ENCODE measurements at regions not wholly inside any gene's neighbourhood (a gene's known extent, or its start where the extent isn't known, plus 50 kb on each side); places are given as distances from the start of the nearest gene placed in this dataset.

- Histone ChIP-seq H3K4me3 (ENCODE audit: extremely low read depth in 1 of 4, insufficient read depth in 2 of 4, low read depth in 3 of 4, low read length in 4 of 4) (no peak overlapping the region), H3K18ac (ENCODE audit: extremely low read depth, low read length) (no peak overlapping the region), H4K20me1 (replicated peaks in 1 of 2; ENCODE audit: control insufficient read depth in 1 of 2, insufficient read depth in 2 of 2, low read length in 2 of 2) (no peaks in the 10 kb centered on the region), H3K9me3 (ENCODE audit: insufficient read depth in 2 of 2, low read depth in 1 of 2, low read length in 1 of 2) (no peaks in the 10 kb centered on the region), H3K27ac (ENCODE audit: low read depth, low read length) (no peak overlapping the region), H2AFZ (ENCODE audit: low read length) (no peak overlapping the region), H2BK120ac (replicated peaks; ENCODE audit: low read depth, low read length) (no peak overlapping the region), H3K4ac (replicated peaks; ENCODE audit: insufficient read length, low read depth, low read length) (no peak overlapping the region), H3K56ac (replicated peaks; ENCODE audit: insufficient read length, low read depth, low read length) (no peak overlapping the region), H2BK5ac (ENCODE audit: low read depth, low read length) (no peak overlapping the region), H3K4me1 (replicated peaks in 1 of 4; ENCODE audit: control insufficient read depth in 3 of 4, insufficient read depth in 4 of 4, low read length in 3 of 4) (no peaks in the 10 kb centered on the region), H3K27me3 (replicated peaks in 1 of 4; ENCODE audit: control insufficient read depth in 3 of 4, extremely low read depth in 1 of 4, insufficient read depth in 3 of 4, low read length in 3 of 4) (no peaks in the 10 kb centered on the region), H2AK5ac (ENCODE audit: low read depth, low read length) (no peak overlapping the region), H3K36me3 (ENCODE audit: control insufficient read depth in 2 of 4, insufficient read depth in 4 of 4, low read length in 3 of 4) (no peaks in the 10 kb centered on the region), H2BK15ac (ENCODE audit: low read length) (no peak overlapping the region), H3K14ac (ENCODE audit: insufficient read length) (no peak overlapping the region), H3K79me2 (ENCODE audit: control insufficient read depth in 1 of 2, insufficient read depth in 2 of 2, low read length in 2 of 2) (no peaks in the 10 kb centered on the region), H4K5ac (ENCODE audit: insufficient read length, low read depth, low read length) (no peak overlapping the region), H3K79me1 (ENCODE audit: low read depth, low read length) (no peaks in the 10 kb centered on the region), H3K4me2 (ENCODE audit: insufficient read depth in 1 of 2, low read depth in 2 of 2, low read length in 2 of 2) (no peak overlapping the region), H2BK12ac (ENCODE audit: low read depth, low read length) (no peak overlapping the region), H4K8ac (ENCODE audit: extremely low read depth, insufficient read depth, low read length) (no peak overlapping the region), H3K23ac (ENCODE audit: insufficient read length) (no peak overlapping the region), H3K23me2 (ENCODE audit: low read depth, low read length) (no peaks in the 10 kb centered on the region), H3K9ac (replicated peaks in 1 of 4; ENCODE audit: extremely low read depth in 1 of 4, low read depth in 3 of 4, low read length in 3 of 4) (no peak overlapping the region), H2BK20ac (ENCODE audit: low read length) (no peak overlapping the region), H4K91ac (replicated peaks; ENCODE audit: insufficient read length, low read length) (no peak overlapping the region)
- TF ChIP-seq NANOG (IDR thresholded peaks at IDR 0.05; ENCODE audit: insufficient read depth, low read depth, low read length, poor library complexity, severe bottlenecking) (no peak), SP4 (IDR thresholded peaks at IDR 0.05; ENCODE audit: low read length) (no peak), SRF (IDR thresholded peaks at IDR 0.05; ENCODE audit: low read depth, low read length) (no peak), GABPA (IDR thresholded peaks at IDR 0.05; ENCODE audit: borderline replicate concordance, insufficient read depth, low read length) (no peak), TCF12 (IDR thresholded peaks at IDR 0.05; ENCODE audit: low read depth, low read length) (no peak), SUZ12 (IDR thresholded peaks at IDR 0.05; ENCODE audit: low read length) (no peak), CREB1 (IDR thresholded peaks at IDR 0.05) (no peak), FOSL1 (IDR thresholded peaks at IDR 0.05; ENCODE audit: insufficient read depth, low read depth, low read length) (no peak)
- ChIA-PET CTCF (ENCODE audit: partially characterized antibody) (no interaction called here), POLR2A (ENCODE audit: partially characterized antibody) (no interaction called here)
- DNase-seq (ENCODE audit: low read depth in 1 of 2, low spot score in 2 of 2) (no peak), FAIRE-seq (no peak)
Measured at GRCh38 chr13:104327211-104327610, 1261.0 kb upstream of the SLC10A2 start.
